Ovary (tissue), 7 donors: ENCODE measurements at regions not wholly inside any gene's neighbourhood (a gene's known extent, or its start where the extent isn't known, plus 50 kb on each side); places are given as distances from the start of the nearest gene placed in this dataset.

Experiments
- DNase-seq, 5 donors: peaks; one replicate each; pipeline ENCODE4 v3.0.0-alpha.2; 2019 to 2020
- H3K27ac ChIP-seq, 2 donors: fragments of 200-600 bp; one replicate each; pipeline versions ENCODE4 v1.5.1 to v1.8.0; 2019 to 2022
- H3K27me3 ChIP-seq: fragments of 200-600 bp; one replicate; pipeline ENCODE4 v1.8.0; 2022
- H3K36me3 ChIP-seq: fragments of 200-600 bp; sonication (generic); one replicate; pipeline ENCODE4 v1.5.1; 2019
- H3K4me1 ChIP-seq: one replicate; pipeline ENCODE4 v1.8.1; 2013; ENCODE audit warnings: mild to moderate bottlenecking, moderate library complexity; ENCODE audit not compliant: insufficient read depth
- H3K4me3 ChIP-seq: fragments of 200-600 bp; sonication (generic); one replicate; pipeline ENCODE4 v1.5.1; 2017
- H3K9me3 ChIP-seq, 2 donors: fragments of 200-600 bp in 1 of 2; sonication (generic) in 1 of 2; one replicate each; pipeline versions ENCODE4 v1.5.1 to v1.8.1; 2013 to 2019; ENCODE audit warnings: mild to moderate bottlenecking in 1 of 2, moderate library complexity in 1 of 2
- EP300 ChIP-seq: sonication (generic); formaldehyde crosslinking; IDR thresholded peaks from one replicate; pipeline ENCODE4 v1.6.1; 2017; ENCODE audit warnings: antibody characterized with exemption
- POLR2A ChIP-seq: fragments of 450-650 bp; IDR thresholded peaks from one replicate; pipeline ENCODE4 v1.6.1; 2017; ENCODE audit warnings: antibody characterized with exemption, mild to moderate bottlenecking, moderate library complexity
- WGBS, 3 donors: extraction: QIAGEN DNeasy Blood & Tissue Kit in 1 of 3; methylation state at CpG; one replicate each; pipeline versions ENCODE4 v1.1.5 to v1.1.7; 2013 to 2017; 5-methylcytosine and 5-hydroxymethylcytosine counted together
- intact Hi-C, 4 donors: fragments of 100-400 bp; cut with DNase I; formaldehyde crosslinking; loops; one replicate each; pipeline versions ENCODE4 v1.11.0 to v1.15.1; 2022 to 2023
- TF ChIP-seq, protein P1 (sequence below), 3 donors: fragments of 450-650 bp in 2 of 3; fragments of 200-600 bp in 1 of 3; IDR thresholded peaks; one replicate each; pipeline versions ENCODE4 v1.5.1 to v1.8.0; 2016 to 2022; ENCODE audit warnings: antibody characterized with exemption in 3 of 3, mild to moderate bottlenecking in 1 of 3
- donor health status: DM: no; HTN: no; CAD: no; lungs with moderate emphysema.
- donor health status: DM: no; HTN: no; CAD: no.
- donor health status: Bipolar disorder and iron deficiency.
- donor health status: DM: no; HTN: no; CAD: no.
- donor health status: DM: yes; HTN: yes; CAD: no.

DNA sequence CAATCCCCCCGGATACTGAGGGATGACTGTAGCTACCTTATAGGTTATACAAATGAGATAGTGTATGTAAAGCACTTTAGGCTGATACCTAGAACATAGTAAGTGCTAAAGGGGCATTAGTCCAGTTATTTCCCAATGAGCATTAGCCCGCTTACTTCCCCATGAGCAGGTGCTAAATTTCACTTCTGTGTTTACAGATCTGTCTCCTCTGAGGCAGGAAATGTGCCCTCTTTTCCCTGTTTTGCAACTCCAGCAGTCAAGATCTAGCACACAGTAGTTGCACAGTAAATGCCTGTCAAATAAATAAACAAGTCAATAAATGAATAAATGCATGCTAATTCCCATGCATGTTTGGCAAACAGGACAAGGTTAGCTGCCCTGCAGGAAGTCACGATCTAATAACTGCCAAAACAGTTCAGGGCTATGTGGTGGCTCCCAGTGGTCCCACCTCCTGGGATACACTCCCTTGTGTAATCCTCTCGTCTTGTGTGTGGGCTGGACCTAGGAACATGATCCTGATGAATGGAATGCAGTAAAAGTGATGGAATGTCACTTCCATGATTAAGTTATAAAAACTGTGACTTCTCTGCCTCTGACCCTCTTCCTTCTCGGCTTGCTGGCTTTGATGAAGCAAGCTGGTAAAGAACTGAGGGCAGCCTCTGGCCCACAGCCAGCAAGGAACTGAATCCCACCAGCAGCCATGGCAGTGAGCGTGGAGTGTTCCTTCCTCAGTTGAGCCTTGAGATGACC, 459.0 kb downstream of the SOX6 start:
- H3K4me1 ChIP-seq = no peaks in the 10 kb centered on the region
- H3K9me3 ChIP-seq = no peaks in the 10 kb centered on the region
- intact Hi-C loops = no loop called here
- H3K27me3 ChIP-seq = no peaks in the 10 kb centered on the region
- no peaks in the 10 kb centered on the region for H3K36me3 ChIP-seq
- TF ChIP-seq, protein P1, sequence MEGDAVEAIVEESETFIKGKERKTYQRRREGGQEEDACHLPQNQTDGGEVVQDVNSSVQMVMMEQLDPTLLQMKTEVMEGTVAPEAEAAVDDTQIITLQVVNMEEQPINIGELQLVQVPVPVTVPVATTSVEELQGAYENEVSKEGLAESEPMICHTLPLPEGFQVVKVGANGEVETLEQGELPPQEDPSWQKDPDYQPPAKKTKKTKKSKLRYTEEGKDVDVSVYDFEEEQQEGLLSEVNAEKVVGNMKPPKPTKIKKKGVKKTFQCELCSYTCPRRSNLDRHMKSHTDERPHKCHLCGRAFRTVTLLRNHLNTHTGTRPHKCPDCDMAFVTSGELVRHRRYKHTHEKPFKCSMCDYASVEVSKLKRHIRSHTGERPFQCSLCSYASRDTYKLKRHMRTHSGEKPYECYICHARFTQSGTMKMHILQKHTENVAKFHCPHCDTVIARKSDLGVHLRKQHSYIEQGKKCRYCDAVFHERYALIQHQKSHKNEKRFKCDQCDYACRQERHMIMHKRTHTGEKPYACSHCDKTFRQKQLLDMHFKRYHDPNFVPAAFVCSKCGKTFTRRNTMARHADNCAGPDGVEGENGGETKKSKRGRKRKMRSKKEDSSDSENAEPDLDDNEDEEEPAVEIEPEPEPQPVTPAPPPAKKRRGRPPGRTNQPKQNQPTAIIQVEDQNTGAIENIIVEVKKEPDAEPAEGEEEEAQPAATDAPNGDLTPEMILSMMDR (IDR thresholded peaks at IDR 0.05) = no peak
- TF ChIP-seq POLR2A = no peak
- no peak for TF ChIP-seq EP300
- no peak for DNase-seq
- no peak overlapping the region for H3K27ac ChIP-seq
- 54 to 63% (median 63%) methylated on average over 6 of the region's 6 CpGs for WGBS, 3 donors
- H3K4me3 ChIP-seq = no peak overlapping the region

GRCh38 chr11:15901054-15901453, 455.3 kb downstream of the SOX6 start:
- WGBS, 3 donors = 18 to 54% (median 38%) methylated on average over 4 to 6 of the region's 6 CpGs
- DNase-seq = peak in 1 of 5 donors; percentile 45
- Histone ChIP-seq H3K27ac (no peak overlapping the region), H3K9me3 (no peaks in the 10 kb centered on the region), H3K27me3 (no peaks in the 10 kb centered on the region), H3K36me3 (no peaks in the 10 kb centered on the region), H3K4me3 (no peak overlapping the region), H3K4me1 (no peaks in the 10 kb centered on the region)
- intact Hi-C loops = no loop called here
- TF ChIP-seq EP300 = no peak
- TF ChIP-seq, protein P1 (IDR thresholded peaks at IDR 0.05) = no peak
- TF ChIP-seq POLR2A = no peak

DNA sequence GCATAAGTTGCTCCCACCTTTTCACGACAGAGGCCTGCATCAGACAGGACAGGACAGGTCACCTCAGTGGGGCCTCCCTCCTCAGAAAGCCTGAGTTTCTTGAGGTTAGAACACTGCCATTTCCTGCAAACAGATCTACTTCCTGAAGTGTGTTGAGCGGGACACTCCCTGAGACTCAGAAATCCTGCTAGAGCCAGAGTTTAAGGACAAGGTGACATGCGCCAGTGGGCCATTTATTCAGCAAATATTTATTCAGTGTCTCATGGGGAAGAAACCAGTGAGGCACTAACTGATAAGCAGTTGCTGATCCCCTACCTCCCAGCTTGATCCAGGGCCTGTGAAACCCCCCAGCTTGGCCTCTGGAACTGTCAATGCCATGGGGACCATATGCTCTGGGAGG, 454.6 kb downstream of the SOX6 start:
- DNase-seq = no peak
- intact Hi-C loops = no loop called here
- Histone ChIP-seq H3K4me1 (no peaks in the 10 kb centered on the region), H3K4me3 (no peak overlapping the region), H3K36me3 (no peaks in the 10 kb centered on the region), H3K27ac (no peak overlapping the region), H3K9me3 (no peaks in the 10 kb centered on the region), H3K27me3 (no peaks in the 10 kb centered on the region)
- WGBS, 3 donors = 87 to 94% (median 88%) methylated on average over 3 of the region's 3 CpGs
- TF ChIP-seq EP300 = no peak
- TF ChIP-seq POLR2A = no peak
- TF ChIP-seq, protein P1 (IDR thresholded peaks at IDR 0.05) = no peak

GRCh38 chr11:15903246-15903645, 453.1 kb downstream of the SOX6 start:
- Histone ChIP-seq H3K27me3 (no peaks in the 10 kb centered on the region), H3K36me3 (no peaks in the 10 kb centered on the region), H3K27ac (no peak overlapping the region), H3K4me3 (no peak overlapping the region), H3K9me3 (no peaks in the 10 kb centered on the region), H3K4me1 (no peaks in the 10 kb centered on the region)
- intact Hi-C loops = no loop called here
- WGBS, 3 donors = 35 to 65% (median 44%) methylated on average over 2 of the region's 2 CpGs
- TF ChIP-seq EP300 (no peak), POLR2A (no peak)
- TF ChIP-seq, protein P1 (IDR thresholded peaks at IDR 0.05) = no peak
- DNase-seq = no peak
